Fibroblast of lung (primary cell): ENCODE measurements at regions not wholly inside any gene's neighbourhood (a gene's known extent, or its start where the extent isn't known, plus 50 kb on each side); places are given as distances from the start of the nearest gene placed in this dataset.

Source experiments
- DNase-seq, 2 donors: peaks; one replicate each; pipeline versions ENCODE4 v3.0.0 to v3.0.0-alpha.2; 2010; ENCODE audit warnings: low read depth in 2 of 2
- H2AFZ ChIP-seq: 2 replicates; pipeline ENCODE4 v1.5.1; 2012; ENCODE audit warnings: low read length, control low read depth, inconsistent platforms
- H3K27ac ChIP-seq: 2 replicates; pipeline ENCODE4 v1.5.1; 2011; ENCODE audit warnings: low read length, control low read depth; ENCODE audit not compliant: insufficient read depth
- H3K27me3 ChIP-seq: 2 replicates; pipeline ENCODE4 v1.5.1; 2011; ENCODE audit warnings: mild to moderate bottlenecking, low read length; ENCODE audit not compliant: control insufficient read depth, insufficient read depth
- H3K36me3 ChIP-seq: 2 replicates; pipeline ENCODE4 v1.5.1; 2011; ENCODE audit warnings: low read length; ENCODE audit not compliant: control insufficient read depth, insufficient read depth
- H3K4me1 ChIP-seq: 2 replicates; pipeline ENCODE4 v1.5.1; 2011; ENCODE audit warnings: low read length; ENCODE audit not compliant: control insufficient read depth, insufficient read depth; ENCODE audit errors: extremely low read depth
- H3K4me2 ChIP-seq: 2 replicates; pipeline ENCODE4 v1.5.1; 2011; ENCODE audit warnings: low read length, control low read depth; ENCODE audit not compliant: insufficient read depth; ENCODE audit errors: extremely low read depth
- H3K4me3 ChIP-seq, 4 experiments: fragments of 200-600 bp in 1 of 4; sonication (generic) in 1 of 4; replicated peaks in 1 of 4; 2 replicates each; pipeline ENCODE4 v1.5.1; 2011 to 2016; ENCODE audit warnings: low read length in 4 of 4, low read depth in 3 of 4, mild to moderate bottlenecking in 3 of 4, control low read depth in 2 of 4, inconsistent platforms in 1 of 4, mixed read lengths in 1 of 4; ENCODE audit not compliant: insufficient read depth in 1 of 4; ENCODE audit errors: control extremely low read depth in 1 of 4
- H3K79me2 ChIP-seq: 2 replicates; pipeline ENCODE4 v1.5.1; 2012; ENCODE audit warnings: mild to moderate bottlenecking, low read length, inconsistent platforms; ENCODE audit not compliant: control insufficient read depth, insufficient read depth
- H3K9ac ChIP-seq: 2 replicates; pipeline ENCODE4 v1.5.1; 2011; ENCODE audit warnings: mild to moderate bottlenecking, low read length, control low read depth; ENCODE audit not compliant: insufficient read depth
- H3K9me3 ChIP-seq: 2 replicates; pipeline ENCODE4 v1.5.1; 2012; ENCODE audit warnings: low read depth, low read length; ENCODE audit not compliant: control insufficient read depth, insufficient read depth
- H4K20me1 ChIP-seq: 2 replicates; pipeline ENCODE4 v1.5.1; 2011; ENCODE audit warnings: low read length; ENCODE audit not compliant: control insufficient read depth, insufficient read depth; ENCODE audit errors: extremely low read depth
- EZH2 ChIP-seq: IDR thresholded peaks from 2 replicates; pipeline ENCODE4 v1.5.1; 2012; ENCODE audit warnings: low read length, control low read depth, mild to moderate bottlenecking; ENCODE audit errors: missing control alignments
- TF ChIP-seq, protein P1 (sequence below), 2 donors: IDR thresholded peaks in 1 of 2; conservative IDR thresholded peaks in 1 of 2; 1 replicate in 1 of 2; 2 replicates in 1 of 2; pipeline ENCODE4 v1.5.1; 2011 to 2012; ENCODE audit warnings: low read length in 2 of 2, control low read depth in 1 of 2, inconsistent platforms in 1 of 2, low read depth in 1 of 2, mild to moderate bottlenecking in 1 of 2

DNA sequence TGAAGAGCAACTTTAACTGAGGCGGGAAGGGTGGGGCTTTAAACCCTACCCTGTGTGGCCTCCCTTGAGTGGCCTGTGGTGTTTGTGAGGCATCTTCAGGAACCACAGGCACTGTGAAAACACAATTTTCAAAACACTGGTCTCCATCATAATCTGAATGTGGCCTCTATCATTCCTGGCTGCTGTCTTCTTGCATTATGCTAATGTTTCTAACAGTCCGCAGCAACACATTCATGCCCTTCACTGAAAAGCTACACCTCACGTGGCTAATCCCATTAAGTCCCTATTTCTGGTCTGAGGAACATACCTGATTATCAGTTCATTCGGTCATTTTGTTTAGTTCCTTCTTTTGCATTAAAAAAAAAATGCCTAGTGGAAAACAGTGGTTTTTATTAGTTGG lies 94.6 kb downstream of the F11 start:
- H3K4me1 ChIP-seq, result no peaks in the 10 kb centered on the region
- no peak overlapping the region for H3K27ac ChIP-seq
- no peak for DNase-seq
- no peak overlapping the region for H3K4me2 ChIP-seq
- H3K9me3 ChIP-seq, result no peaks in the 10 kb centered on the region
- no peak overlapping the region for H3K9ac ChIP-seq
- no peaks in the 10 kb centered on the region for H3K27me3 ChIP-seq
- no peaks in the 10 kb centered on the region for H3K79me2 ChIP-seq
- H4K20me1 ChIP-seq, result no peaks in the 10 kb centered on the region
- H3K4me3 ChIP-seq, result no peak overlapping the region
- TF ChIP-seq EZH2, result no peak
- TF ChIP-seq, protein P1, sequence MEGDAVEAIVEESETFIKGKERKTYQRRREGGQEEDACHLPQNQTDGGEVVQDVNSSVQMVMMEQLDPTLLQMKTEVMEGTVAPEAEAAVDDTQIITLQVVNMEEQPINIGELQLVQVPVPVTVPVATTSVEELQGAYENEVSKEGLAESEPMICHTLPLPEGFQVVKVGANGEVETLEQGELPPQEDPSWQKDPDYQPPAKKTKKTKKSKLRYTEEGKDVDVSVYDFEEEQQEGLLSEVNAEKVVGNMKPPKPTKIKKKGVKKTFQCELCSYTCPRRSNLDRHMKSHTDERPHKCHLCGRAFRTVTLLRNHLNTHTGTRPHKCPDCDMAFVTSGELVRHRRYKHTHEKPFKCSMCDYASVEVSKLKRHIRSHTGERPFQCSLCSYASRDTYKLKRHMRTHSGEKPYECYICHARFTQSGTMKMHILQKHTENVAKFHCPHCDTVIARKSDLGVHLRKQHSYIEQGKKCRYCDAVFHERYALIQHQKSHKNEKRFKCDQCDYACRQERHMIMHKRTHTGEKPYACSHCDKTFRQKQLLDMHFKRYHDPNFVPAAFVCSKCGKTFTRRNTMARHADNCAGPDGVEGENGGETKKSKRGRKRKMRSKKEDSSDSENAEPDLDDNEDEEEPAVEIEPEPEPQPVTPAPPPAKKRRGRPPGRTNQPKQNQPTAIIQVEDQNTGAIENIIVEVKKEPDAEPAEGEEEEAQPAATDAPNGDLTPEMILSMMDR (conservative IDR thresholded peaks at IDR 0.05 in 1 of 2, IDR thresholded peaks at IDR 0.05 in 1 of 2; ENCODE audit: low read depth in 1 of 2, low read length in 2 of 2), result no peak
- H2AFZ ChIP-seq, result no peak overlapping the region
- H3K36me3 ChIP-seq, result no peaks in the 10 kb centered on the region

DNA sequence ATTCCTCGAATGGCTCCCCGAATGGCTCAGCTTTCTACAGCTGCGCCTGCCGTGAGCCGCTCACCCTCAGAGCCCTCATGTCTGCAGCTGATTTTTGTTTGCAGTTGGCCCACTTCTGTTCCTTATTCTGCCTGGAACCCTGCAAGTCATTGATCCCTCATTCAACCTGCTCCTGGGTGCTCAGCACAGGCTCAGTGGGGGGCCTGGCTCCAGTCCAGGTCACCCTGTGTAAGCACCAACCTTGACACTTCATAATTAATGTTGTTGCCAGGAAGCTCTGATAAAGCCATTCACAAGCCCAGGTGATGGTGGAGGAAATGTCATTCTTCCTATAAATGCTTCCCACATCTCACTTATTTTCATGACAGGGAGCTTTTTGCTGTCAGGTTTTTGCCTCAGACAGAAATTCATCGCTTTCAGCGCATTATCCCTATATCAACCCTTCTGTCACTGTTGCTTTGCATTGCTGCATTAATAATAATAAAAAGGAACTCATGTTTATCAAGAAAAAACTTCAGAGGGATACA lies 85.7 kb downstream of the F11 start:
- Histone ChIP-seq H3K79me2 (no peaks in the 10 kb centered on the region), H3K27me3 (no peaks in the 10 kb centered on the region), H3K9ac (no peak overlapping the region), H3K4me3 (no peak overlapping the region), H3K36me3 (no peaks in the 10 kb centered on the region), H3K4me1 (no peaks in the 10 kb centered on the region), H2AFZ (no peak overlapping the region), H3K9me3 (no peaks in the 10 kb centered on the region), H3K4me2 (no peak overlapping the region), H3K27ac (no peak overlapping the region), H4K20me1 (no peaks in the 10 kb centered on the region)
- TF ChIP-seq EZH2, result no peak
- TF ChIP-seq, protein P1 (conservative IDR thresholded peaks at IDR 0.05 in 1 of 2, IDR thresholded peaks at IDR 0.05 in 1 of 2; ENCODE audit: low read depth in 1 of 2, low read length in 2 of 2), result no peak
- no peak for DNase-seq

DNA sequence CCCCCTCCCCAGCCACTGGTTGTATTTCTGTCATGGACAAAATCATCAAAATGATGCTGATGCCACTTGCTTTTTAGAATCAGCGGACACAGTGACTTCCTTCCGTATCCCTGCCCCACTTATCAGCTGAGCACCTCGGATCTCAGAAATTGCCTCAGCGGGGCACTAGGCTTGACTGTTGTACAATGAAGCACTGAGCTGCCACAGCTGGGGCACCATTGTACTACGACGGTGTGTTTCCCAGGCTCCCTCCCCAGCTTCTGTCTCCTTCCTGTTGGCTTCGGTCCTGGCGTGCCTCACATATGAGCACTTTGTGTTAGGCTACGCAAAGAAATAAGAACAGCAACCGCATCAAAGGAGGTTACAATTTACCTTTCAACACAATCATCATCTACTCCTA lies 82.4 kb downstream of the F11 start:
- DNase-seq, result no peak
- H3K79me2 ChIP-seq, result no peaks in the 10 kb centered on the region
- H3K9ac ChIP-seq, result no peak overlapping the region
- H2AFZ ChIP-seq, result no peak overlapping the region
- H3K27ac ChIP-seq, result no peak overlapping the region
- no peaks in the 10 kb centered on the region for H3K27me3 ChIP-seq
- TF ChIP-seq, protein P1 (conservative IDR thresholded peaks at IDR 0.05 in 1 of 2, IDR thresholded peaks at IDR 0.05 in 1 of 2; ENCODE audit: low read depth in 1 of 2, low read length in 2 of 2), result no peak
- TF ChIP-seq EZH2, result no peak
- no peaks in the 10 kb centered on the region for H3K4me1 ChIP-seq
- no peaks in the 10 kb centered on the region for H4K20me1 ChIP-seq
- no peaks in the 10 kb centered on the region for H3K36me3 ChIP-seq
- no peak overlapping the region for H3K4me3 ChIP-seq
- no peak overlapping the region for H3K4me2 ChIP-seq
- H3K9me3 ChIP-seq, result no peaks in the 10 kb centered on the region
